ENCODE measurements at regions not wholly inside any gene's neighbourhood (a gene's known extent, or its start where the extent isn't known, plus 50 kb on each side); places are given as distances from the start of the nearest gene placed in this dataset.

DNA sequence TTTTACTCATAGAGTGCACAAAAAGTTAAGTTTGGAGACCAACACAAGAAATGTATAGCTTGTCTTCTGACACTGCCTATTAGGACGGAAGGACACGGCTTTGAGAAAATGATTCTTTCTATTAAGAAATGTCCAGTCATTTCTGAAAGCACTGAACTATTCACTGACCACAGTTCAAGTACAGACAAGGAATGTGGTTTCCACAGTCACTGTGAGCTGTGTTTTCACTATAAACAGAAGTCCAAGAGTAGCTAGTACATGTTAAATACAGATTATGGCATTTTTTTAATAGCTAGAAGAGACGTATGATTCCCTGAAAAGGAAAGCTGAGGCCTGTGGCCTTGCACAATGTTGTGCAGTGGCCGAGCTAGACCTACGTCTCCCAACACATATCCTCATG is 115.1 kb upstream of the GPM6A start:
- TF ChIP-seq EZH2 (IDR thresholded peaks at IDR 0.05; ENCODE audit: low read depth, unreplicated experiment) (no peak), CTCF (conservative IDR thresholded peaks at IDR 0.05; ENCODE audit: low read depth in 2 of 2) (no peak), POLR2AphosphoS5 (IDR thresholded peaks at IDR 0.05; ENCODE audit: low read depth) (no peak), STAT1 (IDR thresholded peaks at IDR 0.05; ENCODE audit: unreplicated experiment) (no peak), EZH2phosphoT487 (IDR thresholded peaks at IDR 0.05; ENCODE audit: unreplicated experiment) (no peak), CREB1 (CRISPR knock-in tag; IDR thresholded peaks at IDR 0.05; ENCODE audit: low read depth) (no peak), JUNB (IDR thresholded peaks at IDR 0.05; ENCODE audit: unreplicated experiment) (no peak), NANOG (IDR thresholded peaks at IDR 0.05; ENCODE audit: borderline replicate concordance) (no peak), REST (IDR thresholded peaks at IDR 0.05; ENCODE audit: unreplicated experiment) (no peak), ZNF114 (CRISPR knock-in tag; IDR thresholded peaks at IDR 0.05) (no peak)
